WTC11 (cell line): ENCODE measurements at regions not wholly inside any gene's neighbourhood (a gene's known extent, or its start where the extent isn't known, plus 50 kb on each side); places are given as distances from the start of the nearest gene placed in this dataset.

Source experiments
- CTCF ChIP-seq: fragments of 200-600 bp; IDR thresholded peaks from 2 replicates; pipeline ENCODE4 v1.8.0; 2022; ENCODE audit warnings: antibody characterized with exemption
- E2F5 ChIP-seq: sonication (generic); formaldehyde crosslinking; IDR thresholded peaks from 2 replicates; pipeline ENCODE4 v1.8.1; 2022; ENCODE audit warnings: mild to moderate bottlenecking, moderate library complexity, missing genetic modification reagents
- HMGXB4 ChIP-seq: sonication (generic); formaldehyde crosslinking; IDR thresholded peaks from 2 replicates; pipeline ENCODE4 v1.8.1; 2023; ENCODE audit warnings: mild to moderate bottlenecking, moderate library complexity, missing genetic modification reagents
- ZNF396 ChIP-seq: fragments of 250-450 bp; sonication (Bioruptor Pico); IDR thresholded peaks from 2 replicates; pipeline ENCODE4 v1.8.0; 2021; ENCODE audit warnings: mild to moderate bottlenecking, moderate library complexity, borderline replicate concordance

- no peak for TF ChIP-seq CTCF
- no peak for TF ChIP-seq E2F5 (CRISPR knock-in tag)
- TF ChIP-seq HMGXB4 (CRISPR knock-in tag) = no peak
- no peak for TF ChIP-seq ZNF396 (CRISPR knock-in tag)
These were observed 368.6 kb upstream of the TENM3 start for GRCh38 chr4:181874602-181875001.
